OCI-LY1 (cell line): ENCODE measurements at regions not wholly inside any gene's neighbourhood (a gene's known extent, or its start where the extent isn't known, plus 50 kb on each side); places are given as distances from the start of the nearest gene placed in this dataset.

Source experiments
- CTCF ChIP-seq: fragments of 200-600 bp; sonication (generic), shearing (Covaris generic); IDR thresholded peaks from 2 replicates; pipeline ENCODE4 v1.5.1; 2017; ENCODE audit warnings: mild to moderate bottlenecking, antibody characterized with exemption, low read length, moderate library complexity, mixed read lengths
- EZH2 ChIP-seq: fragments of 200-600 bp; sonication (generic), shearing (Covaris generic); IDR thresholded peaks from 2 replicates; pipeline ENCODE4 v1.8.0; 2017; ENCODE audit warnings: borderline replicate concordance, mixed run types, mild to moderate bottlenecking, antibody characterized with exemption, low read length, moderate library complexity, mixed read lengths

GRCh38 chr4:159508917-159509500 is 406.1 kb downstream of the RAPGEF2 start:
- TF ChIP-seq CTCF (no peak), EZH2 (no peak)
